RWPE2 (cell line): ENCODE measurements at regions not wholly inside any gene's neighbourhood (a gene's known extent, or its start where the extent isn't known, plus 50 kb on each side); places are given as distances from the start of the nearest gene placed in this dataset.

ENCODE experiments used
- ATAC-seq: fragments of 200-7000 bp; cut with Tn5 transposase; 3 replicates; pipeline ENCODE4 v1.9.1; 2021; ENCODE audit warnings: low read depth
- DNase-seq: peaks from one replicate; pipeline ENCODE4 v3.0.0-alpha.2; 2020; ENCODE audit warnings: low spot score
- H3K27ac ChIP-seq: fragments of 450-650 bp; 2 replicates; pipeline ENCODE4 v1.5.1; 2017; ENCODE audit warnings: mild to moderate bottlenecking; ENCODE audit not compliant: poor library complexity, severe bottlenecking
- H3K27me3 ChIP-seq: fragments of 250-450 bp; sonication (Bioruptor Pico); 2 replicates; pipeline ENCODE4 v1.5.1; 2021; ENCODE audit warnings: mild to moderate bottlenecking, moderate library complexity; ENCODE audit not compliant: insufficient read depth, poor library complexity, severe bottlenecking
- H3K36me3 ChIP-seq: fragments of 250-450 bp; sonication (Bioruptor Pico); 2 replicates; pipeline ENCODE4 v1.5.1; 2020; ENCODE audit warnings: low read depth, mild to moderate bottlenecking, moderate library complexity
- H3K4me1 ChIP-seq: fragments of 250-450 bp; sonication (Bioruptor Pico); 2 replicates; pipeline ENCODE4 v1.5.1; 2021; ENCODE audit warnings: mild to moderate bottlenecking, moderate library complexity; ENCODE audit not compliant: insufficient read depth, poor library complexity, severe bottlenecking
- H3K4me3 ChIP-seq: fragments of 250-450 bp; sonication (Bioruptor Pico); 2 replicates; pipeline ENCODE4 v1.5.1; 2021; ENCODE audit warnings: mild to moderate bottlenecking, moderate library complexity; ENCODE audit not compliant: severe bottlenecking
- H3K9me3 ChIP-seq: fragments of 250-450 bp; sonication (Bioruptor Pico); 2 replicates; pipeline ENCODE4 v1.5.1; 2021; ENCODE audit warnings: mild to moderate bottlenecking, moderate library complexity; ENCODE audit not compliant: severe bottlenecking
- TF ChIP-seq, protein P1 (sequence below): fragments of 450-650 bp; IDR thresholded peaks from one replicate; pipeline ENCODE4 v1.5.1; 2017; ENCODE audit warnings: mild to moderate bottlenecking, moderate library complexity; ENCODE audit not compliant: poor library complexity, severe bottlenecking

DNA sequence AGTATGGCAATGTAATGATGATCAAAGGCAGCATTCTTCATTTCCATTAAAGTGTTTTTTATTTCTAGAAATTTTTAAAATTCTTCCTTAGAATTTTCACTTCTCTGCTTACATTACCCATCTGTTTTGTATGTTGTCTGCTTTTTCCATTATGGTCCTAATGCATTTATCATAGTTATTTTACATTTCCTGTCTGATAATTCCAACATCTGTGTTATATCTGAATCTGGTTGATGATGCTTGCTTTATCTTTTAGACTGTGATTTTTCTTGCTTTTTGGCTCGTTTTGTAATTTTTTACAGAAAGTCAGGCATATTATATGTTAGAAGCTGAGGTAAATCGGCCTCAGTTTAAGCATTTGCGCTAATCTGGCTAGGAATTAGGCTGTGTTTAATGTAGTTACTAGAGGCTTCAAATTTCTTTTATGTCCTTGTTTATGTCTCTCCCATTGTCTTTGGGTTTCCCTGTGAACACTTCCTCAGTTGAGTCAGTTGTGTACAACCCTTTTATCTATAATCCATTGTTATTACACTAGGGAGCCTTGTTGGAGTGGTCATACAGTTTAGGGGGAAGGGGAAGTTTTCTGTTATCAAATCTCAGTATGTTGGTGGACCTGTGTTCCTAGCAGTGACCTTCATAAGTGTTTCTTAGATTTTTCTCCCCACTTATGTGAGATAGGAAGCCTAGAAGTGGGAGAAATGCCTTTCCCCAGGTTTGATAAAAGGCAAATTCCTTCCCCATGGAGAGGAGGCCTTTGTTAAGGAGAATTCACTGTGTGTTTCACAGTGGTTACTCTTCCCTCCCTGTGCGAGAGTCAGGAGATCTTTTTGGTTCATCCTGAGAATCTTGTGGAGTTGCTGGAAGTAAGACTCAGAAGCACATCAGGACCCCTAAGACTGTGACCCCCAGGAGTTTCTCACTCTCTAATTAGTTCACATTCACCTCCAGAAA is 437.5 kb downstream of the INSC start:
- ATAC-seq = no peak

DNA sequence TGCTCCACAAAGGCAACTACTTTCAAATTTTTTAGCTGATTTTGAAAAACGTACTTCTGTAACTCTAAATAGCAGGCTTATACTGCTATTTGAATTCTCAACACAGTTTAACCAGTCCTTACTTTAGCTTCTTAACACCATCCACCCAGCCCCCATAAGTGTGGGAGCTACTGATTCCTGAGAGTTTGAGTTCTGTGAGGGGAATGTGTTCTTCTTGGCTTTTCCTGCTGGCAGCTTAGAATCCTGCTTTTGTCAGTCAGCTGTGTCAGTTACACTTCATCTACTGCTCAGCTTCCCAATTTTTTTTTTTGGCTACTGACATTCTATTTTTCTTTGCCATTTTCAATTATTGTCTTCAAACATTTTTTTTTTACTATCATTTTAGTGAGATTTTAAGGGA is 440.4 kb downstream of the INSC start:
- DNase-seq = no peak
- H3K4me3 ChIP-seq = no peak overlapping the region
- TF ChIP-seq, protein P1, sequence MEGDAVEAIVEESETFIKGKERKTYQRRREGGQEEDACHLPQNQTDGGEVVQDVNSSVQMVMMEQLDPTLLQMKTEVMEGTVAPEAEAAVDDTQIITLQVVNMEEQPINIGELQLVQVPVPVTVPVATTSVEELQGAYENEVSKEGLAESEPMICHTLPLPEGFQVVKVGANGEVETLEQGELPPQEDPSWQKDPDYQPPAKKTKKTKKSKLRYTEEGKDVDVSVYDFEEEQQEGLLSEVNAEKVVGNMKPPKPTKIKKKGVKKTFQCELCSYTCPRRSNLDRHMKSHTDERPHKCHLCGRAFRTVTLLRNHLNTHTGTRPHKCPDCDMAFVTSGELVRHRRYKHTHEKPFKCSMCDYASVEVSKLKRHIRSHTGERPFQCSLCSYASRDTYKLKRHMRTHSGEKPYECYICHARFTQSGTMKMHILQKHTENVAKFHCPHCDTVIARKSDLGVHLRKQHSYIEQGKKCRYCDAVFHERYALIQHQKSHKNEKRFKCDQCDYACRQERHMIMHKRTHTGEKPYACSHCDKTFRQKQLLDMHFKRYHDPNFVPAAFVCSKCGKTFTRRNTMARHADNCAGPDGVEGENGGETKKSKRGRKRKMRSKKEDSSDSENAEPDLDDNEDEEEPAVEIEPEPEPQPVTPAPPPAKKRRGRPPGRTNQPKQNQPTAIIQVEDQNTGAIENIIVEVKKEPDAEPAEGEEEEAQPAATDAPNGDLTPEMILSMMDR = no peak

More for the DNA sequence above, 437.5 kb downstream of the INSC start:
- no peaks in the 10 kb centered on the region for H3K4me1 ChIP-seq
- H3K27me3 ChIP-seq = peaks cover 9% of the 10 kb centered on the region
- H3K9me3 ChIP-seq = no peaks in the 10 kb centered on the region
- H3K4me3 ChIP-seq = no peak overlapping the region
- no peak overlapping the region for H3K27ac ChIP-seq
- TF ChIP-seq, protein P1 = no peak
- no peaks in the 10 kb centered on the region for H3K36me3 ChIP-seq
- DNase-seq = no peak

DNA sequence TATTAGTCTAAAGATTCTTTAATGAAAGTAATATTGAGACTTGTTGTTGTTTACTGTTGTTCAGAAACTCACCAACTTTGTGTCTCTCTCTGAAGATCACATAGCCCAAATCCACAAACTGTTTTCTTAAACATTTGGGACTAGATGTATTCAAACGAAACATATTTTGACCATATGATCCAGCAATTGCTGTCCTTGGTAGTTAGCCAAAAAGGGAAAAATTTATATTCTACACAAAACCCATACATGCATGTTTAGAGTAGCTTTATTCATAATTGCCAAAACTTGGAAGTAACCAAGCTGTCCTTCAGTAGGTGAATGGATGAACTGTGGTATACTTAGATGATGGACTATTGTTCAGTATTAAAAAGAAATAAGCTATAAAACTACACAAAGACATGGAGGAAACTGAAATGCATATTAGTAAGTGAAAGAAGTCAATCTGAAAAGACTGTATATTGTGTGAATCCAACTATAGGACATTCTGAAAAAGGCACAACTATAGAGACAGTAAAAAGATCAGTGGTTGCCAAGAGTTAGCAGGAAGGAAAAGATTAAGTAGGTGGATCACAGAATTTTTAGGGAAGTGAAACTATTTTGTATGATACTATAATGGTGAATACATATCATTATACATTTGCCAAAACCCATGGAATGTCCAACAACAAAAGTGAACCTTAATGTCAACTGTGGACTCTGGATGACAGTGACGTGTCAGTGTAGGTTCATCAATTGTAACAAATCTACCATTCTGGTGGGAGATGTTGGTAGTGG is 442.9 kb downstream of the INSC start:
- no peaks in the 10 kb centered on the region for H3K36me3 ChIP-seq
- no peaks in the 10 kb centered on the region for H3K4me1 ChIP-seq
- no peaks in the 10 kb centered on the region for H3K9me3 ChIP-seq
- no peak overlapping the region for H3K4me3 ChIP-seq
- ATAC-seq = no peak
- TF ChIP-seq, protein P1 = no peak
- no peak for DNase-seq
- no peak overlapping the region for H3K27ac ChIP-seq
- H3K27me3 ChIP-seq = peaks cover 9% of the 10 kb centered on the region

More for the DNA sequence above, 440.4 kb downstream of the INSC start:
- Histone ChIP-seq H3K9me3 (no peaks in the 10 kb centered on the region), H3K27ac (no peak overlapping the region), H3K4me1 (no peaks in the 10 kb centered on the region), H3K36me3 (no peaks in the 10 kb centered on the region), H3K27me3 (peaks cover 9% of the 10 kb centered on the region)
- no peak for ATAC-seq

DNA sequence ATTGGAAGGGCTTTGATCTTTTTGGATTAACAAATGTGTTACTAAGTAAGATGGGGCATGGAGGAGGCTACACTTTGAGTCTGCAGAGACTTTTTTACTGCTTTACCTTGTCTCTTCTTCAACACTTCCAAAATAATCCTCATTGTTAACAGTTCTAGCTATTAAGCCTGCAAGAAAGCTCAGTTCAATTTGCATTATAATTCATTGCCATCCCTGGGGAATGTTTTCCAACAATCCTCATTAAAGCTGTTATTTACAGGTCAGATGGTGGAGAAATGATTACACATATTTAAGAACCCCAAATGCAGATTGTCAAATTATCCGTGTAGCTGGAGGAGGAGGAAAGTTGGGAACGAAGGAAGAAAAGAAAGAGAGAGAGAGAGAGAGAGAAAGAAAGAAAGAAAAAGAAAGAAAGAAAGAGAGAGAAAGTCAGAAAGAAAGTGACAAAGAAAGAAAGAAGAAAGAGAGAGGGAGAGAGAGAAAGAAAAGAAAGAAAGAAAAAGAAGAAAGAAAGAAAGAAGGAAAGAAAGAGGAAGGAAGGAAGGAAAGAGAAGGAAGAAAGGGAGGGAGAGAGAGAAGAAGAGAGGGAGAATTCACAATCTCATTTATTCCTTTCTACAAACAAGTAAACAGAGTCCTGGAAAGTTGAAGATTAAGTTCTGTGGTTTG is 443.9 kb downstream of the INSC start:
- ATAC-seq = no peak
- no peak for DNase-seq
- H3K36me3 ChIP-seq = no peaks in the 10 kb centered on the region
- no peaks in the 10 kb centered on the region for H3K9me3 ChIP-seq
- H3K27ac ChIP-seq = no peak overlapping the region
- H3K4me1 ChIP-seq = no peaks in the 10 kb centered on the region
- TF ChIP-seq, protein P1 = no peak
- no peak overlapping the region for H3K4me3 ChIP-seq
- peaks cover 4% of the 10 kb centered on the region for H3K27me3 ChIP-seq
